ENCODE measurements at regions not wholly inside any gene's neighbourhood (a gene's known extent, or its start where the extent isn't known, plus 50 kb on each side); places are given as distances from the start of the nearest gene placed in this dataset.

GRCh38 chr14:83992857-83993256 lies 1537.1 kb upstream of the FLRT2 start:
- TF ChIP-seq EZH2 (IDR thresholded peaks at IDR 0.05; ENCODE audit: borderline replicate concordance, insufficient read depth, low read length, poor library complexity, severe bottlenecking) (no peak), CTCF (IDR thresholded peaks at IDR 0.05; ENCODE audit: poor library complexity, severe bottlenecking) (no peak), POLR2AphosphoS5 (IDR thresholded peaks at IDR 0.05) (no peak), SMC3 (conservative IDR thresholded peaks at IDR 0.05; ENCODE audit: poor library complexity) (no peak), TAF1 (IDR thresholded peaks at IDR 0.05; ENCODE audit: low read depth) (no peak), REST (IDR thresholded peaks at IDR 0.05; ENCODE audit: borderline replicate concordance) (no peak)
